RPMI7951 (cell line): ENCODE measurements at regions not wholly inside any gene's neighbourhood (a gene's known extent, or its start where the extent isn't known, plus 50 kb on each side); places are given as distances from the start of the nearest gene placed in this dataset.

Experiments used
- DNase-seq: peaks from one replicate; pipeline ENCODE4 v3.0.0-alpha.2; 2012; ENCODE audit warnings: low read depth

- peak; percentile 32 for DNase-seq
Observed at GRCh38 chr1:55987491-55988249, 591.7 kb downstream of the PLPP3 start.

DNA sequence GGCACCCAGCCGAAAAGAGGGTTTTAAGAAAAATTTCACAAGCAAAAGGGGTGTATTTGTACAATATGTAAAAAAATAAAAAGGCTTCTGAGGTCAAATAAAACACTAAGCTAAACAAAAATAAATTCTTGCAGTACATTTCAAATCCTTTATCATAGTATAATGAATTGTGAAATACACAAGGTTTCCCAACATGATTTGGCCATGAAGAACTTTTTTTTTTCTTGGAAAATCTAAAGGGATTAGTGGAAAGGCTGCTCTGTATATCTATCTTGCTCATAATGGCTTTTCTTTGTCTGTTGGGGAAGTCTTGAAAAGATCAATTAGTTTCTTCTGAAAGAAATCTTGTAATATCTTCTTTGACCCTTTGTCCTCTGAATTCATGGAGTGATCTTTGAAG is 593.4 kb downstream of the PLPP3 start:
- DNase-seq = no peak

DNA sequence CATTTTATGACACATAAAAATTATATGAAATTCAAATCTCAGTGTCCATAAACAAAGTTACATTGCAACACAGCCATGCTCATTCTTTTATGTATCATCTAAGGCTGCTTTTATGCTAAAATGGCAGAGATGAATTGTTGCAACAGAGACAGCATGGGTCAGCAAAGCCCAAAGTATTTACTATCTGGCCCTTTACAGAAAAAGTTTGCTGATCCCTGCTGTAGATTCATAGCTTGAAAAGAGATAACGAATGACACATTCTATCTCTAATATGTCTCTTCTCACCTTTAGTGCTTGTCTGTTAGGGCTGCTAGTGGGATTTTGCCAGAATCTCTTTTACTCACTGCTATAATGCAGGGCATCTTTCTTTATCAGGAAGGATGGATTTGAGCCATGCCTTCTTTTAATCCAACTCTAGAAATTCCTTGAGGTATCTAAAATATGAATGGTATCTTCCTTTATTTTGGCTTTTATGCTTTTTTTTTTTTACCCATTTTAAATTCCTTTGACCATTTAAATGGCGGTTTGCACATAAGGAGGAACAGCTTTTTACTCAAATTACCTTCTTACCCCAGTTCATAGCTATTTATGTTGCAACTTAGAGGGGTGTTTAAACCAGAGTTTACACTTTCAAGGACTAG is 598.2 kb downstream of the PLPP3 start:
- no peak for DNase-seq

DNA sequence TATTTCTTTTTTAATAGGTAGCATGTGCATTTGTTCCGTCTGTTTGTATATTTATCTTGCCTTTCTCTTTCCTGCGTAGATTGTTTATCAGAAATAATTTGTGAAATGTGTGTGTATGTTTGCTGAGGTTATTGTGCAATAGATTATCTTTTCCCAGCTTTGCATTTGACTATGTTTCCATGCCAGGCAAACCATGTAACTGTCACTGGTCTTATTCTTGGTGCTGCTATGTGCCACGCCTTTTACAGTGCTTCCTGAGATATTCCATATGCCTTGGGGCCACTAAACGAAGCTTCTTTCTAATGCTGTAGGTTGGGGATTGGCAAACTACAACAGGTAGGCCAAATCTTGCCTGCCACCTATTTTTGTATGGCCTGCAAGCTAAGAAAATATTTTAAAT is 598.8 kb downstream of the PLPP3 start:
- no peak for DNase-seq

GRCh38 chr1:55974714-55975441 is 604.5 kb downstream of the PLPP3 start:
- peak; percentile 51 for DNase-seq

DNA sequence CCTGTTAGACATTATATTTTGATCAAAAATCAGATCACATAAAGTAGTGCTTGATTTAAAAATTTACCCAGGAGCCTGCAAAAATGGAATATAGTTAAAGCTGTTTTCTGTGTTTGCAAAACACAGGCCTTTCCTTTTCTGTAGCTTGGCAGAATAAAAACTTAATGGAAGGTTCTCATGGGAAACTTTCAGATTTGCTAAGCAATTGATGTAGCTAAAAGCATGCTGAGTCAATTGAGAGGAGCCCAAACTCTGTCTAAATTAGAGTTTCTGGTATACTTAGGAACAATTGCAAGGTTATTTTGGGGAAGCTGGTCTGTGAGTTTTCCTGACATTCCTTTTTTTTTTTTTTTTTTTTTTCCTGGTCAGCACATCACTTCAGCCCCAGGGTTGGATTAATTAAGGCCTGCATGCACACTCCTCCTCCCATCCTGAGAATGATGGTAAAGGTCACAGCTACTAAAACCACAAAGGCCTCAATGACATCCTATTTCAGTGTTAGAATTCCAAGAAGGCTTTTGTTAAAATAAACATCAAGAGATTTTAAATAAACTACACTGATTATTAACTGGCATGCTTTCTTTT is 608.7 kb downstream of the PLPP3 start:
- peak; percentile 85 for DNase-seq

GRCh38 chr1:55969322-55969721 is 610.0 kb downstream of the PLPP3 start:
- DNase-seq = no peak

- DNase-seq = no peak
Observed at GRCh38 chr1:55968661-55969060, 610.7 kb downstream of the PLPP3 start.

- peak; percentile 85 for DNase-seq
Observed at GRCh38 chr1:55965981-55966461, 613.3 kb downstream of the PLPP3 start.

DNA sequence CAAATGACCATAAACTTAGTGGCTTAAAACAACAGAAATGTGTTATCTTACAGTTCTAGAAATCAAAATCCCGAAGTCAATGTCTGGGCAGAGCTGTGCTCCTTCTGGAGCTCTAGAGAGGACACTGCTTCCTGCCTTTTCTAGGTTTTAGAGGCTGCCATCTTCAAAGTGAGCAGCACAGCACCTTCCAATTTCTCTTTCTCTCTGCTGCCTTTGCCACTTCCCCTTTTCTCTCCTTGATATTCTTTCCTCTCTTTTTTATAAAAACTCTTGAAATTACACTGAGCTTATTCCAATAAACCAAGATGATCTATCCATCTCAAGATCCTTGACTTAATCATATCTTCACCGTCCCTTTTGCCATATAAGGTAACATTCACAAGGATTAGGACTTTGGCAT is 616.9 kb downstream of the PLPP3 start:
- no peak for DNase-seq

DNA sequence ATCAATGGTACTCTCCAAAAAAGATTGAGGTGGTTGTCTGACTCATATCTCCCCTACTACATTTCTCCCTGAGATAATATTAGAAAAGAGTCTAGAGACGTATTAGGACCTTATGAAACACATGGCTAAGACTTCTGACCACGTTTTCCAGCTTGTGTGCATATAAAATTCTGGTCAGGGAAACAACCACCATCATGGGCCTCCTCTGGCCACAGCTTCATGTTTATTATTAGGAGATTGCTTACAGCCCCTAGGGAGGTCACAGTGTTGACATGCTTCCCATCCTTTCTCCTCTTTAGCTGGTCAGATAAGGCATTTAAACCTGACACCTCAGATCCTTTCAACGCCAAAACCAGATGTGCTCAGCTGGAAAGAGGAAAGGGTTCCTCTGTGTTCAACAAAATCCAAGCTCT is 620.2 kb downstream of the PLPP3 start:
- no peak for DNase-seq

GRCh38 chr1:55958498-55958897 is 620.9 kb downstream of the PLPP3 start:
- DNase-seq = peak; percentile 30

- no peak for DNase-seq
Observed at GRCh38 chr1:55957276-55957675, 622.1 kb downstream of the PLPP3 start.

DNA sequence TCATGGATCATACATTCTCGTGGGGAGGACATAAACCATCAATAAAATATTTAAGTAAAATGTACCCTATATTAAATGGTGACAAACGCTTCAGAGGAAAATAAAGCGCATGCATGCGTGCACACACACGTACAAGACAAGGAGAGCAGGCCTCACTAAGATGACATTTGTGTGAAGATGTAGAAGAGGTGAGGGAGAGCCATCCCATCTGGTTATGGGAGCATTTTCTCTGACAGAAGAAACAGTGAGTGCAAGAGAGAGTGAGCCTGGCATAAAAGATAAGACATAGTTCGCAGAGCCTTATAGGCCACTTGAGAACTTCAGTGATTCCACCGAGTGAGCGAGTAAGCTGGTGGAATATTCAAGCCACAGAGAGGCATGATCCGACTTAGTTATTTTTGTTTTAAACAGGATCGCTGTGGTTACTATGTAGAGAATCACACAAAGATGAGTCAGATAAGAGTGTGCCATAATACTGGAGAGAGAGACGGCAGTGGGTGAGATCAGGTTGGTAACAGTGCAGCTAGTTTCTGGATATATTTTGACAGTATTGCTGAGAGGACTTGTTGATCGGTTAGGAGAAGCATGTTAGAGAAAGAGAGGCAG is 624.2 kb downstream of the PLPP3 start:
- DNase-seq = peak; percentile 84

DNA sequence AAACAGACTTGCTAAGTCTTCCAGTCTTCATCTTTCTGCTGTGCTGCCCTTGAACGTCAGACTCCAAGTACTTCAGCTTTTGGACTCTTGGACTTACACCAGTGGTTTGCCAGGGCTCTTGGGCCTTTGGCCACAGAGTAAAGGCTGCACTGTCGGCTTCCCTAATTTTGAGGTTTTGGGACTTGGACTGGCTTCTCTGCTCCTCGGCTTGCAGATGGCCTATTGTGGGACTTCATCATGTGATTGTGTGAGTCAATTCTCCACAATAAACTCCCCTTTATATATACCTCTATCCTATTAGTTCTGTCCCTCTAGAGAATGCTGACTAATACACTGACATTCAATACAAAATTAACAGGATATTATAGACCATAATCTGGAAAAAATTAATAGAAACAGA is 628.1 kb downstream of the PLPP3 start:
- DNase-seq = peak; percentile 58

GRCh38 chr1:55947446-55947845 is 631.9 kb downstream of the PLPP3 start:
- no peak for DNase-seq

- no peak for DNase-seq
Observed at GRCh38 chr1:55943721-55944435, 635.5 kb downstream of the PLPP3 start.

- no peak for DNase-seq
Observed at GRCh38 chr1:55943012-55943411, 636.4 kb downstream of the PLPP3 start.

DNA sequence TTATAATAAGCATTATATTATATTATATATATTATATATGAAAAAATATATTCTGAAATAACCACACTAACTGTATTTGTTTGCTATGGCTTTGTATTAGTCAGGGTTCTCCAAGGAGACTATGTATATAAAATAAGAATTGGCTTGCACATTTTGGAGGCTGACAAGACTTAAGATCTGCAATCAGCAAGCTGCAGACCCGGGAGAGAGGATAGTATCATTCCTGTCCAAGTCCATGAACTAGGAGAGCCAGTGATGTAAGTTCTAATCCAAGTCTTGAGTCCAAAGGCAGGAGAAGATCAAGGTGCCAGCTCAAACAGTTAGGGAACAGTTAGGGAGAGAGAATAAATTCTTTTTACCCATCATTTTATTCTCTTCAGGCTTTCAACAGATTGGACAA is 639.5 kb downstream of the PLPP3 start:
- DNase-seq = no peak

GRCh38 chr1:55938861-55939260 is 640.5 kb downstream of the PLPP3 start:
- DNase-seq = no peak

GRCh38 chr1:55938376-55938850 is 641.0 kb downstream of the PLPP3 start:
- peak; percentile 23 for DNase-seq
